Gastroesophageal sphincter (tissue), 4 donors: ENCODE measurements at regions not wholly inside any gene's neighbourhood (a gene's known extent, or its start where the extent isn't known, plus 50 kb on each side); places are given as distances from the start of the nearest gene placed in this dataset.
"Not testable (repeated sequence)": the region's sequence is repeated elsewhere in the genome, so short reads cannot be mapped to it uniquely, and the experiment has no call there.

Source experiments
- ATAC-seq: fragments of 150-250 bp; one replicate; pipeline ENCODE4 v1.9.1; 2016; ENCODE audit warnings: mild to moderate bottlenecking, moderate library complexity
- H3K27ac ChIP-seq, 4 donors: fragments of 200-600 bp; sonication (generic) in 3 of 4; 1 replicate in 3 of 4; 2 replicates in 1 of 4; pipeline ENCODE4 v1.5.1; 2016 to 2019
- H3K27me3 ChIP-seq: fragments of 200-600 bp; sonication (generic); one replicate; pipeline ENCODE4 v1.5.1; 2019
- H3K36me3 ChIP-seq, 2 donors: fragments of 200-600 bp; sonication (generic); one replicate each; pipeline ENCODE4 v1.5.1; 2019; ENCODE audit warnings: control low read depth in 1 of 2
- H3K4me1 ChIP-seq, 3 donors: fragments of 200-600 bp; sonication (generic); 1 replicate in 2 of 3; 2 replicates in 1 of 3; pipeline ENCODE4 v1.5.1; 2016 to 2019; ENCODE audit warnings: control low read depth in 2 of 3
- H3K4me3 ChIP-seq, 2 donors: fragments of 200-600 bp; sonication (generic); one replicate each; pipeline ENCODE4 v1.5.1; 2019; ENCODE audit warnings: mild to moderate bottlenecking in 1 of 2, moderate library complexity in 1 of 2
- H3K9me3 ChIP-seq, 3 donors: fragments of 200-600 bp; sonication (generic); one replicate each; pipeline ENCODE4 v1.5.1; 2017 to 2019; ENCODE audit warnings: control low read depth in 2 of 3
- EP300 ChIP-seq: sonication (generic); formaldehyde crosslinking; IDR thresholded peaks from one replicate; pipeline ENCODE4 v1.6.1; 2017; ENCODE audit warnings: antibody characterized with exemption, mild to moderate bottlenecking
- POLR2A ChIP-seq, 2 donors: fragments of 450-650 bp; IDR thresholded peaks; one replicate each; pipeline ENCODE4 v1.6.1; 2017; ENCODE audit warnings: antibody characterized with exemption in 2 of 2, mild to moderate bottlenecking in 2 of 2, moderate library complexity in 1 of 2
- POLR2AphosphoS5 ChIP-seq: sonication (generic); formaldehyde crosslinking; IDR thresholded peaks from one replicate; pipeline ENCODE4 v1.6.1; 2017; ENCODE audit warnings: antibody characterized with exemption
- WGBS, 2 donors: methylation state at CpG; one replicate each; pipeline ENCODE4 v1.1.5; 2018; ENCODE audit warnings: low coverage in 1 of 2; 5-methylcytosine and 5-hydroxymethylcytosine counted together
- TF ChIP-seq, protein P1 (sequence below), 4 experiments: fragments of 200-600 bp in 2 of 4; fragments of 450-650 bp in 2 of 4; sonication (generic) in 1 of 4; IDR thresholded peaks; one replicate each; pipeline ENCODE4 v1.5.1; 2017 to 2019; ENCODE audit warnings: antibody characterized with exemption in 4 of 4, mild to moderate bottlenecking in 2 of 4, moderate library complexity in 2 of 4

- Histone ChIP-seq H3K36me3 (no peaks in the 10 kb centered on the region), H3K27ac (no peak overlapping the region), H3K4me3 (no peak overlapping the region), H3K27me3 (no peaks in the 10 kb centered on the region), H3K4me1 (no peaks in the 10 kb centered on the region), H3K9me3 (no peaks in the 10 kb centered on the region)
- WGBS, 2 donors: 22 to 32% methylated on average over 1 of the region's 1 CpG
- no peak for ATAC-seq
- TF ChIP-seq EP300 (no peak), POLR2AphosphoS5 (no peak), POLR2A (IDR thresholded peaks at IDR 0.05) (no peak)
- TF ChIP-seq, protein P1, sequence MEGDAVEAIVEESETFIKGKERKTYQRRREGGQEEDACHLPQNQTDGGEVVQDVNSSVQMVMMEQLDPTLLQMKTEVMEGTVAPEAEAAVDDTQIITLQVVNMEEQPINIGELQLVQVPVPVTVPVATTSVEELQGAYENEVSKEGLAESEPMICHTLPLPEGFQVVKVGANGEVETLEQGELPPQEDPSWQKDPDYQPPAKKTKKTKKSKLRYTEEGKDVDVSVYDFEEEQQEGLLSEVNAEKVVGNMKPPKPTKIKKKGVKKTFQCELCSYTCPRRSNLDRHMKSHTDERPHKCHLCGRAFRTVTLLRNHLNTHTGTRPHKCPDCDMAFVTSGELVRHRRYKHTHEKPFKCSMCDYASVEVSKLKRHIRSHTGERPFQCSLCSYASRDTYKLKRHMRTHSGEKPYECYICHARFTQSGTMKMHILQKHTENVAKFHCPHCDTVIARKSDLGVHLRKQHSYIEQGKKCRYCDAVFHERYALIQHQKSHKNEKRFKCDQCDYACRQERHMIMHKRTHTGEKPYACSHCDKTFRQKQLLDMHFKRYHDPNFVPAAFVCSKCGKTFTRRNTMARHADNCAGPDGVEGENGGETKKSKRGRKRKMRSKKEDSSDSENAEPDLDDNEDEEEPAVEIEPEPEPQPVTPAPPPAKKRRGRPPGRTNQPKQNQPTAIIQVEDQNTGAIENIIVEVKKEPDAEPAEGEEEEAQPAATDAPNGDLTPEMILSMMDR (IDR thresholded peaks at IDR 0.05): no peak
Measured at GRCh38 chr10:90111671-90112070, 410.3 kb downstream of the KIF20B start.

DNA sequence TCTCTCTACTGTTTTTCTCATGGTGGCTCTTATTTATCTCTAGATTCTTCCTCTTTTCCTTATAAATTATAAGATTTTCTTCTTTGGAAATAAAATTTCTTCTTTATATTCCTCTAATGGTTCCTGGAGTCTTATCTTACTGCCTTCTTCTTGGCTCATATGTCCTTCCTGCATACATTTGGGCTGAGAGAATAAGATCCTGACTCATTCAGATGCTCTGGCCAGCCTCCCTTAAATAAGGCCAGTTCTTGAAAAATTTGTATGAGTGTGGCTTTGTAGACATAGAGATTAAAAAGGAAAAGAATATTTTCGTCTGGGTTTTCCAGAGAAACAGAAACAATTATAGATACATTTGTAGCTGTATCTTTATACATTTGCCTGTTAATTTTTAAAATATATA, 411.3 kb downstream of the KIF20B start:
- Histone ChIP-seq H3K27me3 (no peaks in the 10 kb centered on the region), H3K9me3 (no peaks in the 10 kb centered on the region), H3K4me3 (no peak overlapping the region), H3K4me1 (no peaks in the 10 kb centered on the region), H3K27ac (no peak overlapping the region), H3K36me3 (no peaks in the 10 kb centered on the region)
- TF ChIP-seq POLR2AphosphoS5: no peak
- 19 to 64% methylated on average over 1 of the region's 1 CpG for WGBS, 2 donors
- no peak for ATAC-seq

DNA sequence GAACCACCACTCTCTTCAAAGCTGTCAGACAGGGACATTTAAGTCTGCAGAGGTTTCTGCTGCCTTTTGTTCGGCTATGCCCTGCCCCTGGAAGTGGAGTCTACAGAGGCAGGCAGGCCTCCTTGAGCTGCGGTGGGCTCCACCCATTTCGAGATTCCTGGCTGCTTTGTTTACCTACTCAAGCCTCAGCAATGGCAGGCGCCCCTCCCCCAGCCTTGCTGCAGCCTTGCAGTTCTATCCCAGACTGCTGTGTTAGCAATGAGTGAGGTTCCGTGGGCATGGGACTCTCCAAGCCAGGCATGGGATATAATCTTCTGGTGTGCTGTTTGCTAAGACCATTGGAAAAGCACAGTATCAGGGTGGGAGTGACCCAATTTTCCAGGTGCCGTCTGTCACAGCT, 417.2 kb downstream of the KIF20B start:
- not testable (repeated sequence) for H3K9me3 ChIP-seq, H3K36me3 ChIP-seq, H3K4me1 ChIP-seq, ATAC-seq, H3K27ac ChIP-seq, H3K27me3 ChIP-seq, H3K4me3 ChIP-seq
- 100% methylated on average over 1 of the region's 6 CpGs; no CpG with 5 or more reads in 1 of the 2 donors for WGBS, 2 donors

GRCh38 chr10:90119631-90120280, 418.4 kb downstream of the KIF20B start:
- not testable (repeated sequence) for H3K4me1 ChIP-seq, ATAC-seq, H3K36me3 ChIP-seq, H3K27ac ChIP-seq, H3K27me3 ChIP-seq, H3K9me3 ChIP-seq, H3K4me3 ChIP-seq
- WGBS, 2 donors: 100% methylated on average over 1 to 3 of the region's 21 CpGs

- ATAC-seq: no peak
- Histone ChIP-seq H3K4me1 (peaks cover 0 to 7% (median 0%) of the 10 kb centered on the region in 3 donors), H3K27me3 (no peaks in the 10 kb centered on the region), H3K4me3 (no peak overlapping the region), H3K9me3 (no peaks in the 10 kb centered on the region), H3K27ac (no peak overlapping the region), H3K36me3 (no peaks in the 10 kb centered on the region)
- 40 to 62% methylated on average over 5 to 7 of the region's 7 CpGs for WGBS, 2 donors
- TF ChIP-seq, protein P1 (IDR thresholded peaks at IDR 0.05): no peak
- no peak for TF ChIP-seq EP300
- no peak for TF ChIP-seq POLR2AphosphoS5
- no peak for TF ChIP-seq POLR2A (IDR thresholded peaks at IDR 0.05)
Measured at GRCh38 chr10:90125456-90126255, 424.3 kb downstream of the KIF20B start.

- H3K4me1 ChIP-seq: peaks cover 0 to 7% (median 0%) of the 10 kb centered on the region in 3 donors
- 43 to 44% methylated on average over 1 of the region's 1 CpG for WGBS, 2 donors
- no peaks in the 10 kb centered on the region for H3K27me3 ChIP-seq
- no peak overlapping the region for H3K27ac ChIP-seq
- H3K4me3 ChIP-seq: no peak overlapping the region
- H3K36me3 ChIP-seq: no peaks in the 10 kb centered on the region
- TF ChIP-seq POLR2A (IDR thresholded peaks at IDR 0.05): no peak
- TF ChIP-seq, protein P1 (IDR thresholded peaks at IDR 0.05): no peak
- TF ChIP-seq POLR2AphosphoS5: no peak
- no peak for TF ChIP-seq EP300
- no peak for ATAC-seq
- peaks cover 0 to 4% (median 0%) of the 10 kb centered on the region in 3 donors for H3K9me3 ChIP-seq
Measured at GRCh38 chr10:90126256-90126595, 424.8 kb downstream of the KIF20B start.
